ENCODE measurements at regions not wholly inside any gene's neighbourhood (a gene's known extent, or its start where the extent isn't known, plus 50 kb on each side); places are given as distances from the start of the nearest gene placed in this dataset.
A peak's percentile ranks its signal among the peaks of the same experiment; 100 is the strongest.

GRCh38 chr2:105649534-105649933 lies 95.2 kb upstream of the NCK2 start:
- H3K23me2 ChIP-seq (ENCODE audit: low read depth, low read length) = no peaks in the 10 kb centered on the region
- no peak overlapping the region for H3K4ac ChIP-seq (replicated peaks; ENCODE audit: insufficient read length, low read depth, low read length)
- H3K9ac ChIP-seq (replicated peaks in 1 of 4; ENCODE audit: extremely low read depth in 1 of 4, low read depth in 3 of 4, low read length in 3 of 4) = no peak overlapping the region
- ChIA-PET POLR2A (ENCODE audit: partially characterized antibody) (no interaction called here), CTCF (ENCODE audit: partially characterized antibody) (interaction anchor here (0.9 kb wide), 1 partner anchor 15 kb away, joined by 3 read pairs; no protein-coding TSS in a partner anchor)
- no peak overlapping the region for H2BK15ac ChIP-seq (ENCODE audit: low read length)
- no peak overlapping the region for H2BK12ac ChIP-seq (ENCODE audit: low read depth, low read length)
- WGBS, 2 experiments (ENCODE audit: extremely low coverage in 1 of 2, insufficient coverage in 1 of 2, insufficient read length in 1 of 2, insufficient replicate concordance in 2 of 2, low coverage in 1 of 2, low lambda C conversion rate in 2 of 2, missing lambda C conversion rate in 1 of 2) = 78% methylated on average over 2 of the region's 2 CpGs; no CpG with 5 or more reads in 1 of the 2 experiments
- no peak overlapping the region for H3K18ac ChIP-seq (ENCODE audit: extremely low read depth, low read length)
- no peaks in the 10 kb centered on the region; the same call in 1 of the 2 replicates for H3K79me1 ChIP-seq (ENCODE audit: low read depth, low read length)
- no peak overlapping the region for H2BK20ac ChIP-seq (ENCODE audit: low read length)
- no peak overlapping the region for H4K91ac ChIP-seq (replicated peaks; ENCODE audit: insufficient read length, low read length)
- H3K4me3 ChIP-seq (ENCODE audit: extremely low read depth in 1 of 4, insufficient read depth in 2 of 4, low read depth in 3 of 4, low read length in 4 of 4) = no peak overlapping the region
- no peak overlapping the region for H3K14ac ChIP-seq (ENCODE audit: insufficient read length)
- peaks cover 8 to 15% (median 11%) of the 10 kb centered on the region in 4 experiments; a peak in 6 of 7 replicates for H3K4me1 ChIP-seq (replicated peaks in 1 of 4; ENCODE audit: control insufficient read depth in 3 of 4, insufficient read depth in 4 of 4, low read length in 3 of 4)
- H2AFZ ChIP-seq (ENCODE audit: low read length) = no peak overlapping the region
- H2BK5ac ChIP-seq (ENCODE audit: low read depth, low read length) = no peak overlapping the region
- H3K56ac ChIP-seq (replicated peaks; ENCODE audit: insufficient read length, low read depth, low read length) = no peak overlapping the region
- no peak overlapping the region for H4K5ac ChIP-seq (ENCODE audit: insufficient read length, low read depth, low read length)
- no peak overlapping the region for H3K27ac ChIP-seq (ENCODE audit: low read depth, low read length)
- H4K8ac ChIP-seq (ENCODE audit: extremely low read depth, insufficient read depth, low read length) = no peak overlapping the region
- H2BK120ac ChIP-seq (replicated peaks; ENCODE audit: low read depth, low read length) = no peak overlapping the region
- no peak overlapping the region for H3K23ac ChIP-seq (ENCODE audit: insufficient read length)
- FAIRE-seq = no peak
- H3K79me2 ChIP-seq (ENCODE audit: control insufficient read depth in 1 of 2, insufficient read depth in 2 of 2, low read length in 2 of 2) = no peaks in the 10 kb centered on the region
- peak in 1 of 2 experiments; percentile 11 for DNase-seq (ENCODE audit: low read depth in 1 of 2, low spot score in 2 of 2)
- peaks cover 0 to 3% of the 10 kb centered on the region in 2 experiments; a peak in 1 of 4 replicates for H3K9me3 ChIP-seq (ENCODE audit: insufficient read depth in 2 of 2, low read depth in 1 of 2, low read length in 1 of 2)
- H2AK5ac ChIP-seq (ENCODE audit: low read depth, low read length) = no peak overlapping the region
- H3K27me3 ChIP-seq (replicated peaks in 1 of 4; ENCODE audit: control insufficient read depth in 3 of 4, extremely low read depth in 1 of 4, insufficient read depth in 3 of 4, low read length in 3 of 4) = no peaks in the 10 kb centered on the region; a peak in 1 of 7 replicates
- no peaks in the 10 kb centered on the region for H4K20me1 ChIP-seq (replicated peaks in 1 of 2; ENCODE audit: control insufficient read depth in 1 of 2, insufficient read depth in 2 of 2, low read length in 2 of 2)
- no peak overlapping the region for H3K4me2 ChIP-seq (ENCODE audit: insufficient read depth in 1 of 2, low read depth in 2 of 2, low read length in 2 of 2)
- no peaks in the 10 kb centered on the region for H3K36me3 ChIP-seq (ENCODE audit: control insufficient read depth in 2 of 4, insufficient read depth in 4 of 4, low read length in 3 of 4)
- TF ChIP-seq TAF7 (optimal IDR thresholded peaks at IDR 0.05; ENCODE audit: borderline replicate concordance, low read depth, low read length) (no peak), KDM1A (IDR thresholded peaks at IDR 0.05; ENCODE audit: borderline replicate concordance, low read length) (no peak), SRF (IDR thresholded peaks at IDR 0.05; ENCODE audit: low read depth, low read length) (no peak), KDM4A (IDR thresholded peaks at IDR 0.05; ENCODE audit: low read depth, low read length, severe bottlenecking) (no peak), TEAD4 (IDR thresholded peaks at IDR 0.05; ENCODE audit: low read depth, low read length) (no peak)
